ENCODE measurements at regions not wholly inside any gene's neighbourhood (a gene's known extent, or its start where the extent isn't known, plus 50 kb on each side); places are given as distances from the start of the nearest gene placed in this dataset.

- no peak overlapping the region for H3K4me3 ChIP-seq
- no peak overlapping the region for H3K27ac ChIP-seq
- intact Hi-C loops (cut with DNase I), result no loop called here
- H3K9me3 ChIP-seq, result no peaks in the 10 kb centered on the region
- no peak for DNase-seq
- no peaks in the 10 kb centered on the region for H3K4me1 ChIP-seq
- TF ChIP-seq CTCF (IDR thresholded peaks at IDR 0.05) (no peak), EP300 (IDR thresholded peaks at IDR 0.05) (no peak), POLR2AphosphoS5 (IDR thresholded peaks at IDR 0.05) (no peak), POLR2A (IDR thresholded peaks at IDR 0.05) (no peak)
- H3K27me3 ChIP-seq, result no peaks in the 10 kb centered on the region
- no peaks in the 10 kb centered on the region for H3K36me3 ChIP-seq
- 81 to 84% methylated on average over 1 of the region's 1 CpG for WGBS, 2 donors
These were observed 735.9 kb upstream of the PCDH9 start for GRCh38 chr13:67966065-67966464.

GRCh38 chr13:67964986-67965385, 734.9 kb upstream of the PCDH9 start:
- H3K9me3 ChIP-seq, result no peaks in the 10 kb centered on the region
- no peak for TF ChIP-seq CTCF (IDR thresholded peaks at IDR 0.05)
- no peak for TF ChIP-seq POLR2AphosphoS5 (IDR thresholded peaks at IDR 0.05)
- no peak for TF ChIP-seq EP300 (IDR thresholded peaks at IDR 0.05)
- TF ChIP-seq POLR2A (IDR thresholded peaks at IDR 0.05), result no peak
- WGBS, 2 donors, result 70 to 77% methylated on average over 1 of the region's 1 CpG
- no peaks in the 10 kb centered on the region for H3K36me3 ChIP-seq
- intact Hi-C loops (cut with DNase I), result no loop called here
- H3K27ac ChIP-seq, result no peak overlapping the region
- no peak overlapping the region for H3K4me3 ChIP-seq
- no peaks in the 10 kb centered on the region for H3K27me3 ChIP-seq
- no peaks in the 10 kb centered on the region for H3K4me1 ChIP-seq
- DNase-seq, result no peak

GRCh38 chr13:67964091-67964490, 734.0 kb upstream of the PCDH9 start:
- no peaks in the 10 kb centered on the region for H3K36me3 ChIP-seq
- no peak overlapping the region for H3K4me3 ChIP-seq
- DNase-seq, result no peak
- no peaks in the 10 kb centered on the region for H3K4me1 ChIP-seq
- no peaks in the 10 kb centered on the region for H3K27me3 ChIP-seq
- intact Hi-C loops (cut with DNase I), result no loop called here
- H3K27ac ChIP-seq, result no peak overlapping the region
- no peak for TF ChIP-seq POLR2A (IDR thresholded peaks at IDR 0.05)
- TF ChIP-seq POLR2AphosphoS5 (IDR thresholded peaks at IDR 0.05), result no peak
- no peak for TF ChIP-seq CTCF (IDR thresholded peaks at IDR 0.05)
- no peak for TF ChIP-seq EP300 (IDR thresholded peaks at IDR 0.05)
- H3K9me3 ChIP-seq, result no peaks in the 10 kb centered on the region
- WGBS, 2 donors, result 75 to 80% methylated on average over 2 of the region's 2 CpGs

- no peak for DNase-seq
- H3K4me1 ChIP-seq, result no peaks in the 10 kb centered on the region
- no peaks in the 10 kb centered on the region for H3K9me3 ChIP-seq
- H3K27ac ChIP-seq, result no peak overlapping the region
- no peaks in the 10 kb centered on the region for H3K27me3 ChIP-seq
- TF ChIP-seq EP300 (IDR thresholded peaks at IDR 0.05), result no peak
- no peaks in the 10 kb centered on the region for H3K36me3 ChIP-seq
- WGBS, 2 donors, result 72 to 82% methylated on average over 2 of the region's 2 CpGs
- H3K4me3 ChIP-seq, result no peak overlapping the region
- intact Hi-C loops (cut with DNase I), result no loop called here
These were observed 731.2 kb upstream of the PCDH9 start for GRCh38 chr13:67961331-67961730.

GRCh38 chr13:67951431-67951830, 721.3 kb upstream of the PCDH9 start:
- WGBS, 2 donors, result 74 to 76% methylated on average over 2 of the region's 2 CpGs
- intact Hi-C loops (cut with DNase I), result no loop called here
- Histone ChIP-seq H3K4me1 (no peaks in the 10 kb centered on the region), H3K9me3 (no peaks in the 10 kb centered on the region), H3K36me3 (no peaks in the 10 kb centered on the region), H3K27ac (no peak overlapping the region), H3K4me3 (no peak overlapping the region), H3K27me3 (no peaks in the 10 kb centered on the region)
- DNase-seq, result no peak
- TF ChIP-seq CTCF (IDR thresholded peaks at IDR 0.05) (no peak), EP300 (IDR thresholded peaks at IDR 0.05) (no peak), POLR2AphosphoS5 (IDR thresholded peaks at IDR 0.05) (no peak), POLR2A (IDR thresholded peaks at IDR 0.05) (no peak)

All from sigmoid colon (tissue), 6 donors.